SK-N-MC (cell line): ENCODE measurements at regions not wholly inside any gene's neighbourhood (a gene's known extent, or its start where the extent isn't known, plus 50 kb on each side); places are given as distances from the start of the nearest gene placed in this dataset.

Source experiments
- EZH2 ChIP-seq: fragments of 200-600 bp; sonication (generic); IDR thresholded peaks from one replicate; pipeline ENCODE4 v1.6.1; 2017; ENCODE audit warnings: antibody characterized with exemption
- FOXP2 ChIP-seq: optimal IDR thresholded peaks from 2 replicates; pipeline ENCODE3; 2011; ENCODE audit warnings: mild to moderate bottlenecking, moderate library complexity; ENCODE audit not compliant: insufficient read depth; ENCODE audit errors: extremely low read length, control extremely low read depth
- POLR2AphosphoS5 ChIP-seq: IDR thresholded peaks from 2 replicates; pipeline ENCODE4 v1.6.1; 2012; ENCODE audit warnings: mild to moderate bottlenecking, low read depth, low read length, borderline replicate concordance

GRCh38 chr15:39269821-39270220 is 311.1 kb upstream of the THBS1 start:
- TF ChIP-seq POLR2AphosphoS5 (no peak), EZH2 (no peak), FOXP2 (no peak)
